Ovary (tissue), 3 donors: ENCODE measurements at regions not wholly inside any gene's neighbourhood (a gene's known extent, or its start where the extent isn't known, plus 50 kb on each side); places are given as distances from the start of the nearest gene placed in this dataset.

Source experiments
- POLR2A ChIP-seq: fragments of 450-650 bp; IDR thresholded peaks from one replicate; pipeline ENCODE4 v1.6.1; 2017; ENCODE audit warnings: antibody characterized with exemption, mild to moderate bottlenecking, moderate library complexity
- TF ChIP-seq, protein P1 (sequence below), 3 donors: fragments of 450-650 bp in 2 of 3; fragments of 200-600 bp in 1 of 3; IDR thresholded peaks; one replicate each; pipeline versions ENCODE4 v1.5.1 to v1.8.0; 2016 to 2022; ENCODE audit warnings: antibody characterized with exemption in 3 of 3, mild to moderate bottlenecking in 1 of 3
- donor health status: DM: no; HTN: no; CAD: no.

DNA sequence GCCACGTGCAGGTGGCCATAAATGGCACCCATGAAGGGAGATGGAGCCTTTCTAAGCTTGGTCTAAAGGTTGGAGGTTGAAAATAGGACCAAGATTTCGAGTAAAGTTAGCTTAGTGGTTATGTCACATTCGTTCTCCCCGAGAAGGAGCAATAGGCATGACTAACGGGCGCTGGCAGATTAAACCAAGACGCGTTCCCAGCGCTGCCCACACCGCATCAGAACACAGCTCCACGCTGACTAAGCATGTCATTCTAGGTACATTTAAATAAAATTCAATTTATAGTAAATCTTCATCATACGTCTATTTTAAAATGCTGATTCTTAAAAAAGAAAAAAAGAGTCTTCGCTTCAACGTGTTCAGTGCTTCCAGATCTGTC lies 95.0 kb upstream of the IRS2 start:
- TF ChIP-seq, protein P1, sequence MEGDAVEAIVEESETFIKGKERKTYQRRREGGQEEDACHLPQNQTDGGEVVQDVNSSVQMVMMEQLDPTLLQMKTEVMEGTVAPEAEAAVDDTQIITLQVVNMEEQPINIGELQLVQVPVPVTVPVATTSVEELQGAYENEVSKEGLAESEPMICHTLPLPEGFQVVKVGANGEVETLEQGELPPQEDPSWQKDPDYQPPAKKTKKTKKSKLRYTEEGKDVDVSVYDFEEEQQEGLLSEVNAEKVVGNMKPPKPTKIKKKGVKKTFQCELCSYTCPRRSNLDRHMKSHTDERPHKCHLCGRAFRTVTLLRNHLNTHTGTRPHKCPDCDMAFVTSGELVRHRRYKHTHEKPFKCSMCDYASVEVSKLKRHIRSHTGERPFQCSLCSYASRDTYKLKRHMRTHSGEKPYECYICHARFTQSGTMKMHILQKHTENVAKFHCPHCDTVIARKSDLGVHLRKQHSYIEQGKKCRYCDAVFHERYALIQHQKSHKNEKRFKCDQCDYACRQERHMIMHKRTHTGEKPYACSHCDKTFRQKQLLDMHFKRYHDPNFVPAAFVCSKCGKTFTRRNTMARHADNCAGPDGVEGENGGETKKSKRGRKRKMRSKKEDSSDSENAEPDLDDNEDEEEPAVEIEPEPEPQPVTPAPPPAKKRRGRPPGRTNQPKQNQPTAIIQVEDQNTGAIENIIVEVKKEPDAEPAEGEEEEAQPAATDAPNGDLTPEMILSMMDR (IDR thresholded peaks at IDR 0.05), result no peak
- TF ChIP-seq POLR2A, result no peak
